Skeletal muscle satellite cell (primary cell): ENCODE measurements at regions not wholly inside any gene's neighbourhood (a gene's known extent, or its start where the extent isn't known, plus 50 kb on each side); places are given as distances from the start of the nearest gene placed in this dataset.

Experiments
- H3K27me3 ChIP-seq: 2 replicates; pipeline ENCODE4 v1.7.0; 2013; ENCODE audit warnings: low read length; ENCODE audit not compliant: control insufficient read depth, insufficient read depth
- H3K36me3 ChIP-seq: 2 replicates; pipeline ENCODE4 v1.7.0; 2013; ENCODE audit warnings: mild to moderate bottlenecking, control low read depth, low read length; ENCODE audit not compliant: insufficient read depth
- H3K4me1 ChIP-seq: 2 replicates; pipeline ENCODE4 v1.7.0; 2013; ENCODE audit warnings: low read length; ENCODE audit not compliant: control insufficient read depth, insufficient read depth
- H3K4me2 ChIP-seq: 2 replicates; pipeline ENCODE4 v1.7.0; 2013; ENCODE audit warnings: mild to moderate bottlenecking, low read length
- H3K4me3 ChIP-seq: 2 replicates; pipeline ENCODE4 v1.7.0; 2013; ENCODE audit warnings: low read length
- H3K9ac ChIP-seq: 2 replicates; pipeline ENCODE4 v1.7.0; 2013; ENCODE audit warnings: mild to moderate bottlenecking, low read depth, low read length, moderate library complexity
- H3K9me3 ChIP-seq: replicated peaks from 2 replicates; pipeline ENCODE4 v1.7.0; 2013; ENCODE audit warnings: mild to moderate bottlenecking, control low read depth, low read length

GRCh38 chr13:107367258-107367657 is 799.3 kb upstream of the ARGLU1 start:
- H3K4me3 ChIP-seq: no peak overlapping the region
- no peaks in the 10 kb centered on the region for H3K9me3 ChIP-seq
- no peaks in the 10 kb centered on the region for H3K27me3 ChIP-seq
- H3K9ac ChIP-seq: no peak overlapping the region
- H3K4me1 ChIP-seq: no peaks in the 10 kb centered on the region
- no peaks in the 10 kb centered on the region for H3K36me3 ChIP-seq
- no peak overlapping the region for H3K4me2 ChIP-seq

- H3K9me3 ChIP-seq: no peaks in the 10 kb centered on the region
- H3K9ac ChIP-seq: no peak overlapping the region
- H3K27me3 ChIP-seq: no peaks in the 10 kb centered on the region
- H3K36me3 ChIP-seq: no peaks in the 10 kb centered on the region
- H3K4me3 ChIP-seq: no peak overlapping the region
- H3K4me2 ChIP-seq: no peak overlapping the region
- H3K4me1 ChIP-seq: no peaks in the 10 kb centered on the region
Observed at GRCh38 chr13:107365466-107366215, 797.7 kb upstream of the ARGLU1 start.

- Histone ChIP-seq H3K4me3 (no peak overlapping the region), H3K9ac (no peak overlapping the region), H3K4me2 (no peak overlapping the region), H3K9me3 (no peaks in the 10 kb centered on the region), H3K4me1 (no peaks in the 10 kb centered on the region), H3K27me3 (no peaks in the 10 kb centered on the region), H3K36me3 (no peaks in the 10 kb centered on the region)
Observed at GRCh38 chr13:107364658-107365057, 796.7 kb upstream of the ARGLU1 start.

GRCh38 chr13:107361666-107362065 is 793.7 kb upstream of the ARGLU1 start:
- Histone ChIP-seq H3K27me3 (no peaks in the 10 kb centered on the region), H3K4me2 (no peak overlapping the region), H3K9me3 (peaks cover 3% of the 10 kb centered on the region), H3K36me3 (no peaks in the 10 kb centered on the region), H3K9ac (no peak overlapping the region), H3K4me3 (no peak overlapping the region), H3K4me1 (no peaks in the 10 kb centered on the region)

GRCh38 chr13:107360010-107360409 is 792.1 kb upstream of the ARGLU1 start:
- H3K36me3 ChIP-seq: no peaks in the 10 kb centered on the region
- H3K4me2 ChIP-seq: no peak overlapping the region
- no peaks in the 10 kb centered on the region for H3K4me1 ChIP-seq
- no peaks in the 10 kb centered on the region for H3K27me3 ChIP-seq
- H3K9ac ChIP-seq: no peak overlapping the region
- no peak overlapping the region for H3K4me3 ChIP-seq
- H3K9me3 ChIP-seq: peaks cover 3% of the 10 kb centered on the region

- Histone ChIP-seq H3K27me3 (no peaks in the 10 kb centered on the region), H3K4me2 (no peak overlapping the region), H3K36me3 (no peaks in the 10 kb centered on the region), H3K4me3 (no peak overlapping the region), H3K9me3 (peaks cover 3% of the 10 kb centered on the region), H3K9ac (no peak overlapping the region), H3K4me1 (no peaks in the 10 kb centered on the region)
Observed at GRCh38 chr13:107358866-107359265, 790.9 kb upstream of the ARGLU1 start.

GRCh38 chr13:107351305-107351704 is 783.4 kb upstream of the ARGLU1 start:
- Histone ChIP-seq H3K9ac (no peak overlapping the region), H3K27me3 (no peaks in the 10 kb centered on the region), H3K4me1 (no peaks in the 10 kb centered on the region), H3K9me3 (peaks cover 13% of the 10 kb centered on the region), H3K4me3 (no peak overlapping the region), H3K36me3 (no peaks in the 10 kb centered on the region), H3K4me2 (no peak overlapping the region)

- no peak overlapping the region for H3K4me3 ChIP-seq
- H3K9ac ChIP-seq: no peak overlapping the region
- H3K9me3 ChIP-seq: peaks cover 13% of the 10 kb centered on the region
- H3K27me3 ChIP-seq: no peaks in the 10 kb centered on the region
- H3K4me1 ChIP-seq: no peaks in the 10 kb centered on the region
- H3K36me3 ChIP-seq: no peaks in the 10 kb centered on the region
- no peak overlapping the region for H3K4me2 ChIP-seq
Observed at GRCh38 chr13:107348925-107349324, 781.0 kb upstream of the ARGLU1 start.

GRCh38 chr13:107348471-107348870 is 780.5 kb upstream of the ARGLU1 start:
- H3K4me3 ChIP-seq: no peak overlapping the region

GRCh38 chr13:107347641-107348369 is 779.9 kb upstream of the ARGLU1 start:
- H3K4me1 ChIP-seq: no peaks in the 10 kb centered on the region
- H3K4me3 ChIP-seq: no peak overlapping the region
- no peaks in the 10 kb centered on the region for H3K36me3 ChIP-seq
- H3K4me2 ChIP-seq: no peak overlapping the region
- H3K9ac ChIP-seq: no peak overlapping the region
- peaks cover 13% of the 10 kb centered on the region for H3K9me3 ChIP-seq
- H3K27me3 ChIP-seq: no peaks in the 10 kb centered on the region

More at GRCh38 chr13:107348471-107348870, 780.5 kb upstream of the ARGLU1 start:
- Histone ChIP-seq H3K9ac (no peak overlapping the region), H3K9me3 (peaks cover 13% of the 10 kb centered on the region), H3K27me3 (no peaks in the 10 kb centered on the region), H3K36me3 (no peaks in the 10 kb centered on the region), H3K4me2 (no peak overlapping the region), H3K4me1 (no peaks in the 10 kb centered on the region)

- Histone ChIP-seq H3K27me3 (no peaks in the 10 kb centered on the region), H3K9me3 (peaks cover 4% of the 10 kb centered on the region), H3K4me1 (no peaks in the 10 kb centered on the region), H3K9ac (no peak overlapping the region), H3K4me2 (no peak overlapping the region), H3K36me3 (no peaks in the 10 kb centered on the region), H3K4me3 (no peak overlapping the region)
Observed at GRCh38 chr13:107342747-107343146, 774.8 kb upstream of the ARGLU1 start.

GRCh38 chr13:107339209-107339608 is 771.3 kb upstream of the ARGLU1 start:
- no peak overlapping the region for H3K4me3 ChIP-seq
- no peak overlapping the region for H3K4me2 ChIP-seq
- no peak overlapping the region for H3K9ac ChIP-seq
- peaks cover 4% of the 10 kb centered on the region for H3K9me3 ChIP-seq
- no peaks in the 10 kb centered on the region for H3K27me3 ChIP-seq
- no peaks in the 10 kb centered on the region for H3K4me1 ChIP-seq
- H3K36me3 ChIP-seq: no peaks in the 10 kb centered on the region
